GM18517 (cell line): ENCODE measurements at regions not wholly inside any gene's neighbourhood (a gene's known extent, or its start where the extent isn't known, plus 50 kb on each side); places are given as distances from the start of the nearest gene placed in this dataset.

Experiments used
- ATAC-seq: cut with Tn5 transposase; IDR thresholded peaks from one replicate; pipeline ENCODE4 v1.9.1; 2021; ENCODE audit warnings: mild to moderate bottlenecking, moderate library complexity; ENCODE audit not compliant: unreplicated experiment

GRCh38 chr5:124102486-124102885, 590.5 kb downstream of the CSNK1G3 start:
- ATAC-seq, result no peak

GRCh38 chr5:124093658-124094057, 581.7 kb downstream of the CSNK1G3 start:
- no peak for ATAC-seq

- ATAC-seq, result no peak
These were observed 578.1 kb downstream of the CSNK1G3 start for GRCh38 chr5:124090115-124090514.

- no peak for ATAC-seq
These were observed 577.6 kb downstream of the CSNK1G3 start for GRCh38 chr5:124089578-124089977.

- no peak for ATAC-seq
These were observed 576.5 kb downstream of the CSNK1G3 start for GRCh38 chr5:124088289-124089032.

- no peak for ATAC-seq
These were observed 575.8 kb downstream of the CSNK1G3 start for GRCh38 chr5:124087752-124088151.

- ATAC-seq, result no peak
These were observed 568.3 kb downstream of the CSNK1G3 start for GRCh38 chr5:124080256-124080655.

- ATAC-seq, result no peak
These were observed 567.1 kb downstream of the CSNK1G3 start for GRCh38 chr5:124079062-124079461.

GRCh38 chr5:124074500-124074899, 562.5 kb downstream of the CSNK1G3 start:
- ATAC-seq, result no peak

- ATAC-seq, result no peak
These were observed 560.6 kb downstream of the CSNK1G3 start for GRCh38 chr5:124072570-124072969.

GRCh38 chr5:124071039-124071438, 559.1 kb downstream of the CSNK1G3 start:
- ATAC-seq, result no peak

- ATAC-seq, result no peak
These were observed 553.5 kb downstream of the CSNK1G3 start for GRCh38 chr5:124065508-124065907.

- ATAC-seq, result no peak
These were observed 553.0 kb downstream of the CSNK1G3 start for GRCh38 chr5:124064956-124065355.

- ATAC-seq, result no peak
These were observed 549.7 kb downstream of the CSNK1G3 start for GRCh38 chr5:124061663-124062062.

GRCh38 chr5:124061068-124061430, 549.1 kb downstream of the CSNK1G3 start:
- ATAC-seq, result no peak

GRCh38 chr5:124060413-124061067, 548.6 kb downstream of the CSNK1G3 start:
- ATAC-seq, result no peak

GRCh38 chr5:124060011-124060410, 548.0 kb downstream of the CSNK1G3 start:
- ATAC-seq, result no peak

GRCh38 chr5:124059200-124059599, 547.2 kb downstream of the CSNK1G3 start:
- no peak for ATAC-seq

GRCh38 chr5:124057724-124058231, 545.8 kb downstream of the CSNK1G3 start:
- no peak for ATAC-seq

GRCh38 chr5:124056991-124057723, 545.2 kb downstream of the CSNK1G3 start:
- ATAC-seq, result peak; percentile 50

GRCh38 chr5:124056326-124056990, 544.5 kb downstream of the CSNK1G3 start:
- peak; percentile 76 for ATAC-seq
